Heart right ventricle (tissue), 16 donors: ENCODE measurements at regions not wholly inside any gene's neighbourhood (a gene's known extent, or its start where the extent isn't known, plus 50 kb on each side); places are given as distances from the start of the nearest gene placed in this dataset.

Experiments used
- ATAC-seq, 8 donors: fragments of 200-7000 bp; cut with Tn5 transposase; one replicate each; pipeline ENCODE4 v1.9.1; 2020; ENCODE audit warnings: mild to moderate bottlenecking in 8 of 8, moderate library complexity in 8 of 8, moderate number of reproducible peaks in 1 of 8
- DNase-seq, 2 donors: peaks; one replicate each; pipeline ENCODE4 v3.0.0-alpha.2; 2020
- H3K27ac ChIP-seq, 10 donors: fragments of 200-600 bp; sonication (generic) in 2 of 10; one replicate each; pipeline versions ENCODE4 v1.5.0 to v1.8.0; 2020 to 2022; ENCODE audit warnings: mild to moderate bottlenecking in 3 of 10
- H3K27me3 ChIP-seq, 7 donors: fragments of 200-600 bp; one replicate each; pipeline ENCODE4 v1.8.0; 2021 to 2022; ENCODE audit warnings: mild to moderate bottlenecking in 2 of 7
- H3K36me3 ChIP-seq, 9 donors: fragments of 200-600 bp; sonication (generic) in 1 of 9; one replicate each; pipeline versions ENCODE4 v1.5.0 to v1.8.0; 2020 to 2022; ENCODE audit warnings: mild to moderate bottlenecking in 2 of 9
- H3K4me1 ChIP-seq, 9 donors: fragments of 200-600 bp; sonication (generic) in 1 of 9; one replicate each; pipeline versions ENCODE4 v1.5.0 to v1.8.0; 2020 to 2022; ENCODE audit warnings: mild to moderate bottlenecking in 4 of 9
- H3K4me3 ChIP-seq, 10 donors: fragments of 200-600 bp; sonication (generic) in 2 of 10; one replicate each; pipeline versions ENCODE4 v1.5.0 to v1.8.0; 2020 to 2022; ENCODE audit warnings: mild to moderate bottlenecking in 7 of 10, moderate library complexity in 2 of 10
- H3K9me3 ChIP-seq, 11 donors: fragments of 200-600 bp in 10 of 11; sonication (generic) in 2 of 11; one replicate each; pipeline versions ENCODE4 v1.5.0 to v1.8.0; 2013 to 2022; ENCODE audit warnings: mild to moderate bottlenecking in 2 of 11, control low read depth in 1 of 11, moderate library complexity in 1 of 11
- WGBS, 2 donors: extraction: QIAGEN DNeasy Blood & Tissue Kit; methylation state at CpG; one replicate each; pipeline ENCODE4 v1.1.7; 2013; ENCODE audit warnings: inconsistent platforms in 1 of 2; 5-methylcytosine and 5-hydroxymethylcytosine counted together
- intact Hi-C, 10 donors: fragments of 100-400 bp; cut with DNase I; formaldehyde crosslinking; loops; one replicate each; pipeline versions ENCODE4 v1.11.1 to v1.14.2; 2022
- TF ChIP-seq, protein P1 (sequence below), 9 donors: fragments of 200-600 bp; sonication (generic) in 2 of 9; IDR thresholded peaks; one replicate each; pipeline versions ENCODE4 v1.5.0 to v1.8.0; 2021 to 2022; ENCODE audit warnings: antibody characterized with exemption in 9 of 9, mild to moderate bottlenecking in 5 of 9, moderate library complexity in 1 of 9
- donor health status: Arrhythmogenic right ventricular cardiomyopathy.
- donor health status: ischemic (EF 13 %, LVEDD 7.1; RV severe dilation, severe dysfunction).
- donor health status: healthy with polysubstance abuse.
- donor health status: DM: no; HTN: yes; CAD: no.
- donor health status: DM: no; HTN: no; CAD: no.
- donor health status: ischemic (EF 25% LVEDD 6.9; RV normal size, moderate dysfunction).
- donor health status: ischemic (EF 25% LVEDD 5.7; RV mildly dilated, moderate dysfunction).
- donor health status: healthy.
- donor health status: DM: yes; HTN: yes; CAD: no.
- donor health status: Ischemic cardiomyopathy.
- donor health status: ischemic (EF 35%, LVEDD 5.7; RV mildly dilated, moderate dysfunction).
- donor health status: nonischemic (EF 11% LVEDD 7.7; RV severe dilation, severe dysfunction).
- donor health status: DM: yes; HTN: yes; CAD: no.
- donor health status: PGD.
- donor health status: ischemic (EF 29% LVEDD 5.4; RV normal size, mild dysfunction).
- donor health status: nonischemic (EF 23%, LVEDD 6.1; RV moderate dilation, normal function).

DNA sequence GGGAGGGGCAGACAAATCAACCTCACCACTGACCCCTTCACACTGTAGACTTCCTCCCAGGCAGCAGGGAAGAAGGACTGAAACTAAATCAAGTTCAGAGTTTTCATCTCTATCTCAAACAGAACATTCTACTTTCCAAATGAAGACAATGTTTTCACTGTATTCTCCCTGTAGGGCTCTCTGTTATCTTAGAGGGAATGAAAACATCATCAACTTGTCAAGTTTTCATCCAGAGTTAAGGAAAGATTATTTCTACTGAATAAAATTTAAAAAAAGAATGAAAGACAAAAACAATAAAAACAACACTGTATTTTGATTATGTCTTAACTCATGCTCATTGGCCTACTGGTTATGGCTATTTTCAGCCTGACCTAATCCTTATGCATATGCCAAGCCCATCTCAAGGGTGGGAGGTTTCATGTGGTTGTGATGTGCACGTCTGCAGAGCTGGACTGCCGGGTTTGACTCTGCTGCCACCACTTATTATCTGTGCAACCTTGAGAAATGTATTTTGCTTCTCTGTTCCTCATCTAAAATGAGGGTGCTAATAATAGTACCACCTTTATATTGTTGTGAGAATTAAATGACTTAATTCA, 152.0 kb upstream of the AVPR1A start:
- DNase-seq (no peak), ATAC-seq (peak in 3 of 8 donors; percentile 39 to 53 (median 46))
- 39 to 54% methylated on average over 2 of the region's 2 CpGs for WGBS, 2 donors
- Histone ChIP-seq H3K4me1 (peaks cover 0 to 28% (median 0%) of the 10 kb centered on the region in 9 donors), H3K4me3 (no peak overlapping the region), H3K9me3 (no peaks in the 10 kb centered on the region), H3K27me3 (no peaks in the 10 kb centered on the region), H3K27ac (peak overlapping the region in 4 of 10 donors; percentile 2 to 61 (median 30)), H3K36me3 (no peaks in the 10 kb centered on the region)
- TF ChIP-seq, protein P1, sequence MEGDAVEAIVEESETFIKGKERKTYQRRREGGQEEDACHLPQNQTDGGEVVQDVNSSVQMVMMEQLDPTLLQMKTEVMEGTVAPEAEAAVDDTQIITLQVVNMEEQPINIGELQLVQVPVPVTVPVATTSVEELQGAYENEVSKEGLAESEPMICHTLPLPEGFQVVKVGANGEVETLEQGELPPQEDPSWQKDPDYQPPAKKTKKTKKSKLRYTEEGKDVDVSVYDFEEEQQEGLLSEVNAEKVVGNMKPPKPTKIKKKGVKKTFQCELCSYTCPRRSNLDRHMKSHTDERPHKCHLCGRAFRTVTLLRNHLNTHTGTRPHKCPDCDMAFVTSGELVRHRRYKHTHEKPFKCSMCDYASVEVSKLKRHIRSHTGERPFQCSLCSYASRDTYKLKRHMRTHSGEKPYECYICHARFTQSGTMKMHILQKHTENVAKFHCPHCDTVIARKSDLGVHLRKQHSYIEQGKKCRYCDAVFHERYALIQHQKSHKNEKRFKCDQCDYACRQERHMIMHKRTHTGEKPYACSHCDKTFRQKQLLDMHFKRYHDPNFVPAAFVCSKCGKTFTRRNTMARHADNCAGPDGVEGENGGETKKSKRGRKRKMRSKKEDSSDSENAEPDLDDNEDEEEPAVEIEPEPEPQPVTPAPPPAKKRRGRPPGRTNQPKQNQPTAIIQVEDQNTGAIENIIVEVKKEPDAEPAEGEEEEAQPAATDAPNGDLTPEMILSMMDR (IDR thresholded peaks at IDR 0.05), result no peak
- intact Hi-C loops, result loop anchor here in 1 of 10 donors (10.0 kb wide), 1 partner anchor 198 kb away; no protein-coding TSS in a partner anchor

DNA sequence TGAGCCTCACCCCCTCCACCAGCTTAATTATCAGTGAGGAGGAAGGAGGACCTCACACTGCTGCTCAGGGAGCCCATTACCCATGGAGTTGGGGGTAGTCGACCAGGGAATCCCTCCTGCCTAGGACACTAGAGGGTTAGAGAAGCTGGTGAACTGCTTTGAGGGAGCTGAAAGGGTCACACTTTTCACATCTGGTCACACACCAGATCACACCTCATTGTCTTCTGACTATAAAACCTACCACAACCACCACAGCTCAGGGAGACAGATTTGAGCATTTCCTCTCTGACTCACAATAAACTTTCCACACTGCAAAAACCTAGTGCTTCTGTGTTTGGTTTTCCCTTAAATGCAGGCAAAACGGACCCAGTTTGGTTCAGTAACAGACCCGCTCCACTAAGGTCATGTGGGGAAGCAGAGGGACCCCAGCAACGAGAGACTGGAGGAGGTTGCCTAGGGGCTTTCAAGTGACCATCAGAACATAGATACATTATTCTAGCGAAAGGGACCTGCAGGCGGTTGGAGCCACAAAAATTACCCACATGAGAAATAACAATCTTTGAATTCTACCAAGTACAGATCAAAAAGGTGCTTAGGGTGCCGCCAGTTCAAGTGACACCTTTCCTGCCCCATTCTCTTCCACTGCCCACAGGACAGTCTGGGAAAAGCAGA, 151.4 kb upstream of the AVPR1A start:
- Histone ChIP-seq H3K27ac (peak overlapping the region in 4 of 10 donors; percentile 2 to 61 (median 30)), H3K9me3 (no peaks in the 10 kb centered on the region), H3K4me1 (peaks cover 0 to 22% (median 0%) of the 10 kb centered on the region in 9 donors), H3K36me3 (no peaks in the 10 kb centered on the region), H3K27me3 (no peaks in the 10 kb centered on the region), H3K4me3 (no peak overlapping the region)
- DNase-seq, result no peak
- 56 to 61% methylated on average over 7 of the region's 7 CpGs for WGBS, 2 donors
- intact Hi-C loops, result loop anchor here in 1 of 10 donors (10.0 kb wide), 1 partner anchor 198 kb away; no protein-coding TSS in a partner anchor
- no peak for ATAC-seq
- TF ChIP-seq, protein P1 (IDR thresholded peaks at IDR 0.05), result no peak

DNA sequence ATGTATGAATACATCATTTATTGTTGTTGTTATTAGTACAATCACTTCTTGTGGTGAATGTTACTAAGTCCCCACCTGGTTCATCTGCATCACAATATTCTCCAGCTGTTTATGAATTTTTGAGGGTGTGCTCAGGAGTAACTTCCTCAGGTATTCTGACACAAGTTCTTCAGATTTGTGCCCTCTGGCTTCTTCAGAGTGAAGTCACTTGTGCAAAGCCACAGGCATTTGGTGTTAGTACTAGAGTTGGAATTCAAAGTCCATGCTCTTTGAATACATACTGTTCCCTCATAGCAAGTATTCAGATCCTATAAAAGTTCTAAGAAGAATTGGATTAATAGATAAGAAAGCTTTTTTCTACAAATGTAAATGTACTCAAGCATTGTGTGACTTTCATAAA, 150.3 kb upstream of the AVPR1A start:
- no peaks in the 10 kb centered on the region for H3K27me3 ChIP-seq
- DNase-seq, result no peak
- H3K4me1 ChIP-seq, result peaks cover 0 to 12% (median 0%) of the 10 kb centered on the region in 9 donors
- H3K36me3 ChIP-seq, result no peaks in the 10 kb centered on the region
- H3K4me3 ChIP-seq, result no peak overlapping the region
- H3K9me3 ChIP-seq, result no peaks in the 10 kb centered on the region
- no peak for ATAC-seq
- no peak overlapping the region for H3K27ac ChIP-seq
- TF ChIP-seq, protein P1 (IDR thresholded peaks at IDR 0.05), result no peak
- intact Hi-C loops, result loop anchor here in 1 of 10 donors (10.0 kb wide), 1 partner anchor 197 kb away; no protein-coding TSS in a partner anchor

DNA sequence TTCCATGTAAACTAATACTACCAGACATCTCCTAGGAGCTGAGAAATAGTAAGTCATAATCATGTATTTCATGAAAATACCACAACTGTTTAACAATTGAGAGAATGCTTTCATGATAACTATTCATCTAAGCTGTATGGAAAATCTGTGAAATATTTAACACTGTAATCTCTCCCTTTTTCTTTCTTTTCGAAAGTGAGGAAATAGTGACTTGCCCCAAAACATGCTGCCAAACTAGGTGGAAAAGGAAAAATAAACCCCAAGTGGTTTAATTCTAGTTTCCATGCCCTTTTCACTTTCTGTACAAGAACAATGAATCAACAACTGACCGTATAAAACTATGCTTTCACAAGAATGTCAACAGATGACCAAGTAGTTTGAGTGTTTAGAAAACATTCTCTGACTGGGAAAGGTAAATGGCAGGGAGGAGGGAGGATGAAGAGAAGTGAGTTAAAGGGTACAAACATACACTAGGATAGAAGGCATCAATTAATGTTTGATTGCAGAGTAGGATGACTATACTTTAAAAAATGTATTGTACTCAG, 147.5 kb upstream of the AVPR1A start:
- DNase-seq, result no peak
- TF ChIP-seq, protein P1 (IDR thresholded peaks at IDR 0.05), result no peak
- Histone ChIP-seq H3K36me3 (no peaks in the 10 kb centered on the region), H3K27me3 (no peaks in the 10 kb centered on the region), H3K9me3 (no peaks in the 10 kb centered on the region), H3K4me3 (no peak overlapping the region), H3K4me1 (peaks cover 0 to 10% (median 0%) of the 10 kb centered on the region in 9 donors), H3K27ac (no peak overlapping the region)
- intact Hi-C loops, result no loop called here
- ATAC-seq, result no peak
- WGBS, 2 donors, result 61 to 72% methylated on average over 2 of the region's 2 CpGs
